Kidney epithelial cell (primary cell): ENCODE measurements at regions not wholly inside any gene's neighbourhood (a gene's known extent, or its start where the extent isn't known, plus 50 kb on each side); places are given as distances from the start of the nearest gene placed in this dataset.

Source experiments
- DNase-seq: peaks from one replicate; pipeline ENCODE4 v3.0.0-alpha.2; 2010; ENCODE audit warnings: low read depth
- H3K27me3 ChIP-seq: 2 replicates; pipeline ENCODE4 v1.6.0; 2011; ENCODE audit warnings: low read length; ENCODE audit not compliant: control insufficient read depth, insufficient read depth
- H3K36me3 ChIP-seq: 2 replicates; pipeline ENCODE4 v1.5.1; 2011; ENCODE audit warnings: low read length; ENCODE audit not compliant: control insufficient read depth, insufficient read depth
- H3K4me3 ChIP-seq: 2 replicates; pipeline ENCODE4 v1.5.1; 2011; ENCODE audit warnings: low read depth, mild to moderate bottlenecking, control low read depth, low read length
- CTCF ChIP-seq: IDR thresholded peaks from 2 replicates; pipeline ENCODE4 v1.5.1; 2011; ENCODE audit warnings: mild to moderate bottlenecking, moderate library complexity, low read length, control low read depth, inconsistent platforms; ENCODE audit not compliant: insufficient read depth, poor library complexity, severe bottlenecking

- Histone ChIP-seq H3K4me3 (no peak overlapping the region), H3K36me3 (no peaks in the 10 kb centered on the region), H3K27me3 (no peaks in the 10 kb centered on the region)
- no peak for TF ChIP-seq CTCF
- DNase-seq = no peak
Measured at GRCh38 chr1:56311766-56312165, 267.6 kb downstream of the PLPP3 start.

- DNase-seq = no peak
Measured at GRCh38 chr1:56310945-56311344, 268.4 kb downstream of the PLPP3 start.

GRCh38 chr1:56309065-56309464 lies 270.3 kb downstream of the PLPP3 start:
- Histone ChIP-seq H3K27me3 (no peaks in the 10 kb centered on the region), H3K36me3 (no peaks in the 10 kb centered on the region), H3K4me3 (no peak overlapping the region)
- DNase-seq = no peak
- TF ChIP-seq CTCF = no peak

More at GRCh38 chr1:56310945-56311344, 268.4 kb downstream of the PLPP3 start:
- H3K4me3 ChIP-seq = no peak overlapping the region
- no peaks in the 10 kb centered on the region for H3K36me3 ChIP-seq
- no peaks in the 10 kb centered on the region for H3K27me3 ChIP-seq
- no peak for TF ChIP-seq CTCF

GRCh38 chr1:56304975-56305374 lies 274.4 kb downstream of the PLPP3 start:
- Histone ChIP-seq H3K27me3 (no peaks in the 10 kb centered on the region), H3K4me3 (no peak overlapping the region), H3K36me3 (no peaks in the 10 kb centered on the region)
- TF ChIP-seq CTCF = no peak
- no peak for DNase-seq

- no peak for DNase-seq
- H3K36me3 ChIP-seq = no peaks in the 10 kb centered on the region
- H3K27me3 ChIP-seq = no peaks in the 10 kb centered on the region
- TF ChIP-seq CTCF = no peak
- no peak overlapping the region for H3K4me3 ChIP-seq
Measured at GRCh38 chr1:56303805-56304204, 275.6 kb downstream of the PLPP3 start.

- TF ChIP-seq CTCF = no peak
- Histone ChIP-seq H3K27me3 (no peaks in the 10 kb centered on the region), H3K36me3 (no peaks in the 10 kb centered on the region), H3K4me3 (no peak overlapping the region)
- DNase-seq = peak; percentile 14
Measured at GRCh38 chr1:56302878-56303277, 276.5 kb downstream of the PLPP3 start.
